ENCODE measurements at regions not wholly inside any gene's neighbourhood (a gene's known extent, or its start where the extent isn't known, plus 50 kb on each side); places are given as distances from the start of the nearest gene placed in this dataset.

DNA sequence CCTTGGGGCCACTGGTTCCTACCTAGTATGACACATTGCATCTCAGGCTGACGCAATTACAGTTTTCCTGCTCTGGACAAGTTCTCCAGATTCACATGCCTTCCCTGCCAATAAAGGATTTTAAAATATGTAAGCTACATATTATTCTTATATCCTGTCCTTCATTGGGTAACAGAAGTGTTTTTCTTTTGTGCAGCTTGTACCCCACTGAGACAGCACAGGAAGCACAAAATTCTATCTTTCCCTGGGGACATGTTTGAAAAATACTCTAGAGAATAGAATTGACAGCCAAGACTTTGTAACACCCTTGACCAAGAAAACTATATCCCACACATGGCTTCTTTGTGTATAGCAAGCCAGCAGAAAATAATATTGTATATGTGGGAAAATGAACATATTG is 456.8 kb downstream of the MAFB start:
- no peak for DNase-seq (ENCODE audit: low spot score)

GRCh38 chr20:40230486-40230885 is 458.6 kb downstream of the MAFB start:
- no peak for DNase-seq (ENCODE audit: low spot score)

- no peak for DNase-seq (ENCODE audit: low spot score)
Observed at GRCh38 chr20:40225596-40225995, 463.4 kb downstream of the MAFB start.

- DNase-seq (ENCODE audit: low spot score), result no peak
Observed at GRCh38 chr20:40223810-40224209, 465.2 kb downstream of the MAFB start.

- DNase-seq (ENCODE audit: low spot score), result no peak
Observed at GRCh38 chr20:40218971-40219370, 470.1 kb downstream of the MAFB start.

DNA sequence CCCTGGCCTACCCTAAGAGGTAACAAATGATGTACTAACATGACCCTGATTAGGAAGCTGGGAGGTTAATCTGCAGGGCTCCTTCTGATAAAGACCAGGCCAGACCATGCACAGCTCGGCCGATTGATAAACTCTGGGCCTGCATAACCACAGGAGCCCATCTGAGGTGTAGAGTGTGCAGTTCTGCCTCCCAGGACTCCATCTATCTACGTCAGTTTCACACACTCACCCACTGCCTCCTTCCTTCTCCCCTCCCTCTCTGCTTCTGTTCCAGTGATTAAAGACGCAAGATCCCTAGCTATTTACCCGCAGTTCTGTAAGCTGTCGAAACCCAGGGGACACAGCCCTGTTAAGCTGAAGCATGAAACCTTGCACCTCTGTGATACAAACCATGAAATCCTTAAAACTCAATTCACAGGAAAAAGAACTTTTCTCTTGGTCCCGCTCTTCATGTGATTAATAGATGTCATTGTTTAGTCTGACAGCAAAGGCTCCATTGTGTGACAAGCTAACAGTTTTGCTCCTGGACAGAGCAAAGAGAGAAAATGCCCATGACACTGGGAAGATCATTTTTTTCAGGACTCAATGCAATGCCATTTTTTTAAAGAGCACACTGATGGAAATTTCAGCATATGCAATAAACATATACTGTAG is 470.6 kb downstream of the MAFB start:
- DNase-seq (ENCODE audit: low spot score), result no peak

- DNase-seq (ENCODE audit: low spot score), result no peak
Observed at GRCh38 chr20:40207655-40208054, 481.4 kb downstream of the MAFB start.

DNA sequence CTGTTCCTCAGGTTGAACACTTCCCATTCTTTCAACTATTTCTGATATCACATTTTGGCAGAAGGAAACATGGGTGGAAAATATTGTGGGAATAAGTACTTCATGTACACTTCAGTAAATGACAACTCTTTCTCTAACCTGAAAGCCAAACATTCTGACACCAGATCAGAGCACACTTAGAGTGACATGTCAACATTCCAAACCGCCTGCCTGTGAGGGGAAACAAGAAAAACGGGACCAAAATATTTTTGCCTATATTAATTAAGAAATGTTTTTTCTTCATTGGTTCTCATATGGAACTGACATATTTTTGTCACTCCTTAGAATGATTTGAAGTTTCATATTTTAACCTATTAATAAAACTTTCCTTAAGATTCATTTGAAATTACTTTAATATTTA is 483.1 kb downstream of the MAFB start:
- no peak for DNase-seq (ENCODE audit: low spot score)

- DNase-seq (ENCODE audit: low spot score), result no peak
Observed at GRCh38 chr20:40203032-40203431, 486.0 kb downstream of the MAFB start.

- DNase-seq (ENCODE audit: low spot score), result no peak
Observed at GRCh38 chr20:40197691-40198090, 491.3 kb downstream of the MAFB start.

GRCh38 chr20:40196846-40197436 is 492.1 kb downstream of the MAFB start:
- DNase-seq (ENCODE audit: low spot score), result no peak

GRCh38 chr20:40195742-40196141 is 493.3 kb downstream of the MAFB start:
- no peak for DNase-seq (ENCODE audit: low spot score)

DNA sequence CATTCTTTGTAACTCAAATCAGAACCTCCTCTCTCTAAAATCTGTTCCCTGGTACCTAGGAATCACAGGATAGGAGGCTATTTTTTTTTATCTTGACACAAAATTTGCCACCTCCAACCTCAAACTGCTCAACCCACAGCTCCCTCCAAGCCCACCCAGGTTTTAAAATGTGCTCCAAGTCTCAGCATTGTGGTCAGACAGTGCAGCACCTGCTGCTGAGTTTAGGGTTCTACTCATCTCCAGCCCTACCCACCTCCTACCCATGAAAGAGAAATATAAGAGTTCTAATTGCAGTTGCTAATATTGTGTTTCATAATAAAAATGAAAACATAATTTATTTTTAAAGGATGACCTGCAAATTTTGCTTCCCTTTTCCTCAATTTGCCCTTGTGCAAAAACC is 496.5 kb downstream of the MAFB start:
- no peak for DNase-seq (ENCODE audit: low spot score)

- DNase-seq (ENCODE audit: low spot score), result no peak
Observed at GRCh38 chr20:40192081-40192480, 497.0 kb downstream of the MAFB start.

- no peak for DNase-seq (ENCODE audit: low spot score)
Observed at GRCh38 chr20:40191573-40191972, 497.5 kb downstream of the MAFB start.

- DNase-seq (ENCODE audit: low spot score), result no peak
Observed at GRCh38 chr20:40189621-40190020, 499.4 kb downstream of the MAFB start.

DNA sequence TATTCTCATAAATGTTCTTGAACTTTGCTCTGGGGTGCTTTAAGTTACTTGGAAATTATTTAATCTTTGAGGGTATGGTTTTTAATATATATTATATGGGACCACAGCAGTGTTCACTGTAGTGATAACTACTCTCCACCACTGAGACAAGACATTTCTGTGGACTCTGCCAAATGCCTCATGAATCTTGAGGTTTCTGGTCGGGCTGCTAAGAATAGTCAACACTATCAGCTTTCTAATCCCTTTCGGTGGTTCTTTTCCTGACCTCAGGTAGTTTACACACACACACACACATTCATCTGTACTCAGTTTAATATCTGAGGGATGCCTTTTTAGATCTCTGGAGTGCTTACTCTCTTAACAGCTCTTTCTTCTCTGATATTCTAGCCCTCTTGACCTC is 500.7 kb downstream of the MAFB start:
- DNase-seq (ENCODE audit: low spot score), result no peak

- DNase-seq (ENCODE audit: low spot score), result no peak
Observed at GRCh38 chr20:40186826-40187225, 502.2 kb downstream of the MAFB start.

DNA sequence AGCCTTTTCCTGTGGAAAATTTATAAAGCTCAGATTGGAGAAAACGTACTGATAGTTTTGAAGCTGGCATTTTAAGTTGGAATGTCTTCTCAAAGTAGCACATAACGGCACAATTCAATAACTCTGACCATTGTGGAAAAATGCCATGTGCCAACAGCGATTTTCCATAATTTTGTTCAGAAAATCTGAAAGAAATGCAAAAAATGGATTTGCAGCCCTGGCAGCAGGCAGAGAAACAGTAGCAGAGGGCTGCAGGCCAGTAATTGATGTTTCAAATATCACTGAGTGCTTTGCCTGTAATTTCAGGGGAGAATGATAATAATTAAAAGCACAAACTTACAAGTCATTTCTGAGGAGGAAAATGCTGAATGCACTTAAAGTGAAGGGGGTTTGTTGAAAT is 507.4 kb downstream of the MAFB start:
- no peak for DNase-seq (ENCODE audit: low spot score)

- no peak for DNase-seq (ENCODE audit: low spot score)
Observed at GRCh38 chr20:40176098-40176841, 512.8 kb downstream of the MAFB start.

DNA sequence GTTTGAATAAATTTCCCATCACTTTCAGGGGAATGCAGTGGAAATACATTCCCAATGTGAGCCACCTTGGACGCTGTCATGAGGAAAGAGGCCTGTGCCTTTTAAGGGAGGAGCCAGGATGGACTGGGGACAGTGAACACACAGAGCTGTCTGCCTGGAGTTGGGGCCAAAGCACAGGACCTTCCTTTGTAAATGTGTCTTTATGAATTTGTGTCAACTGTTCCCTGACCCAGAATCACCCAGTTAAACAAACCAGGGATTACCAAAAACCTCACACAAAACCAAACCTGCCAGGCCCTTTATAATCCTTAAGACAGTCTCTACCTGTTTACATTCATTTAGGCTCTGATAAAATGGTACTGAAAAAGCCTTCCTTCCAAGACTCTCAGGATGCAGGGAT is 513.7 kb downstream of the MAFB start:
- DNase-seq (ENCODE audit: low spot score), result peak; percentile 2

DNA sequence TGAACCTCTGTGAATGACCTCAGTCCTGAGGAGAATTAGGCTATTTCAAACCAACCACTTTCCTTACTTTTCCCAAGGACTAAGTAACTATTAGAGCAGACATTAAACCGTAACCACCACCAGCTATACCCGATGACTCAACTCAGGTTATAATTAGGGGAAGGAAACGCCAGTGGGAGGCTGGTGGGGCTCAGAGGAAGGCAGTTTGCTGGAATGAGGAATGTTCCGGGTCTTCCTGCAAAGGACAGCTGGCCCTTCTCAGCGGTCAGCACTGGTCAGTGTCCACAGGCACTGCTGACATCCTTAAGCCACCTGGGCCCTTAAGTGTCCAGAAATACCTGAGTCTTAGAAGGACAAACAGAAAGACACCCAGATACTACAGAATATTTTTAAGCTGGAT is 515.2 kb downstream of the MAFB start:
- DNase-seq (ENCODE audit: low spot score), result no peak

DNA sequence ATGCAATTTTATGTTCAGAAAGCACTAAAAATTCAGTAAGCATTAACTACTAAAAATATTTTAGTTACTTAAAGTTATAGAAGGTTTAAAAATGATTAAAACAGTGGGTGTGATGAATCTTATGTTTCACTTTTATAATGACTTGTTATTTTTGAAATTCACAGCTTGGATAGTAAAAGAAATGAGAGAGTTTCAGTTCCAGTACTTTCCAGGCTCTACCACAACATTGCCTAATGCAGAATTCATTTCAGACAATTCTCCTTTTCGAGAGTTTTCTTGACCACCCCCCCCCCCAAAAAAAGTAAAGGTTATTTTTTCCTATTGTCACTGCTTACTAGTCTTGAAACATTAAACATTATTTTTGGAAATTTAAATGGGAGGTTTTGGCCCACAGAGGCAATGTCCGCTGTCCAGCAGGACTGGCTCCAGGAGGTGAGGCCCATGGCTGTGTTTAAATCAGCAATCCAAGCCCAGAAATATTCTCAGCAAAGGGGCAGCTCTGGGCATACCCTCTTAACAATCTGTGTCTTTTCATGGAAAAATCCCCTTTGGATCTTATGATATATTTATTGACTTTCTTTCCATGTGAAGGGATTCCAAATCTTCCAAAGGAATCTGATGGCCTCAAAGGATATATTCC is 519.9 kb downstream of the MAFB start:
- no peak for DNase-seq (ENCODE audit: low spot score)

All from cerebellar cortex (tissue), 1 donor.